GM13976 (cell line): ENCODE measurements at regions not wholly inside any gene's neighbourhood (a gene's known extent, or its start where the extent isn't known, plus 50 kb on each side); places are given as distances from the start of the nearest gene placed in this dataset.

Source experiments
- DNase-seq: peaks from one replicate; pipeline ENCODE4 v3.0.0; 2012; ENCODE audit warnings: low spot score
- in situ Hi-C: fragments of 300-500 bp; cut with MboI; formaldehyde crosslinking; loops from one replicate; pipeline ENCODE4 v1.12.0; 2022; ENCODE audit warnings: low sequenced_read_pairs, mixed read lengths, inconsistent platforms; ENCODE audit not compliant: unreplicated experiment
- TF ChIP-seq, protein P1 (sequence below): IDR thresholded peaks from 2 replicates; pipeline ENCODE4 v1.5.1; 2012; ENCODE audit warnings: borderline replicate concordance, mild to moderate bottlenecking; ENCODE audit not compliant: insufficient read depth; ENCODE audit errors: extremely low read depth, missing control alignments, control extremely low read depth

DNA sequence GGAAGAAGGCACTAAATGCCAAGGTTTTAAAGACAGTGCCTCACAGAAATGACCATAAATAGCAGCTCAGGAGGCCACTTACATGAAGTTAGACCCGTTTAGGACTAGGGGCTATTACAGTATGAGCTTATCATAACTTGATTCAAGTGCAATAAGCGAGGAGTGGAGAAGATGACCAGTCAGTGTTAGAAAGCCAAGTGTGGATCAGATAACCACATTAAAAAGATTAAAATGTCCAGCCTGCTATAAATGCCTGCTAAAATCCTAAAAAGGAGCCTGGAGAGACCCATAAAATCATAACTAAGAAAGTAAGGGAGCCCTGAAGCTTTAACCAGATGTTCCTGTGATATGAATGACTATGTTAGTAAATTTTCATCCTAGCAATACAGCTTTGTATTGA is 117.5 kb upstream of the ZNF521 start:
- TF ChIP-seq, protein P1, sequence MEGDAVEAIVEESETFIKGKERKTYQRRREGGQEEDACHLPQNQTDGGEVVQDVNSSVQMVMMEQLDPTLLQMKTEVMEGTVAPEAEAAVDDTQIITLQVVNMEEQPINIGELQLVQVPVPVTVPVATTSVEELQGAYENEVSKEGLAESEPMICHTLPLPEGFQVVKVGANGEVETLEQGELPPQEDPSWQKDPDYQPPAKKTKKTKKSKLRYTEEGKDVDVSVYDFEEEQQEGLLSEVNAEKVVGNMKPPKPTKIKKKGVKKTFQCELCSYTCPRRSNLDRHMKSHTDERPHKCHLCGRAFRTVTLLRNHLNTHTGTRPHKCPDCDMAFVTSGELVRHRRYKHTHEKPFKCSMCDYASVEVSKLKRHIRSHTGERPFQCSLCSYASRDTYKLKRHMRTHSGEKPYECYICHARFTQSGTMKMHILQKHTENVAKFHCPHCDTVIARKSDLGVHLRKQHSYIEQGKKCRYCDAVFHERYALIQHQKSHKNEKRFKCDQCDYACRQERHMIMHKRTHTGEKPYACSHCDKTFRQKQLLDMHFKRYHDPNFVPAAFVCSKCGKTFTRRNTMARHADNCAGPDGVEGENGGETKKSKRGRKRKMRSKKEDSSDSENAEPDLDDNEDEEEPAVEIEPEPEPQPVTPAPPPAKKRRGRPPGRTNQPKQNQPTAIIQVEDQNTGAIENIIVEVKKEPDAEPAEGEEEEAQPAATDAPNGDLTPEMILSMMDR: no peak
- no peak for DNase-seq
- in situ Hi-C loops: no loop called here

DNA sequence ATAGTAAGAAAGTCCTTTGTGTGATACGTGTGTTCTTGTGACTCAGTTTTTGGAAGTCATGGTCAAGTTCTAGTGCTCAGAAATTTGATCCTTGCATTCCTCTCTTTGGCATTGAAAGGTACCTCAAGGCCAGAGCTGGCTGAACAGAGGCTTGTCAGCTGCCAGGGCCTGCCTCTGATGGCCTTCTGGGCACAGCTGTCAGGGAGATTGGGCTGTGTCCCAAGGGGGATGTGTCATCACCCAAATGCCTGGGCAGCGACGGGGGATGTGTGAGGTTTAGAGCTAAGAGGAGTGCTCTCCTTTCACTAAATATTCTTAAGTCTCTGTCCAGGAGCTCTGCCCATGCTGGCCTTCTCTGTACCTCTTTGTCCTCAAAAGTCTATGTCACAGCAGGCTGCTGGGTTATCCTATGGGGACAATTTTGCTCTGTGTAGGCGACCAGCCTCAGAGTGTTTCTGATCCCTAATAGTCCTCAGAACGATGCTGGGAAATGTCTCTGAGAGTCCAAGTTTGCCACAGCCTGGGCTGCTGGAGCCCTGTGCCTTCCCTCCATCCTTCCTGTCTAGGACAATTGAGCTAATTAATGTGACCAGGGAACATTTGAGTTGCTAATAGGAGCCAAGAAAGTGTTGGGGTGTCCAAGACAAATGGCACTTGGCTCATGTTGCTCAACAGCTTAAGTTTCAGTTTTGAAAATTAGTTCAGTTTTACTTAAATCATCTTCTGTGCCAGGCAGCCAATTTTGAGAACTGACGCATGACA is 115.4 kb upstream of the ZNF521 start:
- TF ChIP-seq, protein P1: no peak
- in situ Hi-C loops: no loop called here
- DNase-seq: no peak

DNA sequence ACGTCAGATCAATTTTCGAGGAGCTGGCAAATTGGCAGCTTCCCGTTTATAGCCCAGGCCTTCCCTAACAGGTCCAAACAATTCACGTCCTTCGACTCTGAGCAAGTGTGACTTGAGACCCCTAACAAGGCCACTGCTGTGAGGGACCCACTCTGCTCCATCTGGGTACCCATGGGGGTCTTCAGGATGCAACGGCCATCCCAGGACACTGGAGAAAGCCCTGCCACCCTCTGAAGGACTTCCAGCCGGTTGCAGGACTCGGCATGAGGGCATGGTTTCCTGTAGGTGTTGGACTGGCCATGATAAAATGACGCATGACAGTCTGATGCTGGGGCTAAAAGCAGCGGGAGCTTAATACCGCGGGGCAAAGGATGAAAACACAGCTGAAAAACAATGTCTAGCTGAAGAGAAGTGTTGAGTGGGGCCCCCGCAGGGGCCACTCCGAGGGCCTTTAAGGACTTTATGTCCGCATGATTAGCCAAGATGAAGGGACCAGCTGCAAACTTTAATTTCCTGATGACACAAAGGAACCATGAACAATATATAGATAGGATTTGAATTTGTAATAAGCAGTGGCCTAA is 113.3 kb upstream of the ZNF521 start:
- in situ Hi-C loops: no loop called here
- TF ChIP-seq, protein P1: no peak
- DNase-seq: no peak

DNA sequence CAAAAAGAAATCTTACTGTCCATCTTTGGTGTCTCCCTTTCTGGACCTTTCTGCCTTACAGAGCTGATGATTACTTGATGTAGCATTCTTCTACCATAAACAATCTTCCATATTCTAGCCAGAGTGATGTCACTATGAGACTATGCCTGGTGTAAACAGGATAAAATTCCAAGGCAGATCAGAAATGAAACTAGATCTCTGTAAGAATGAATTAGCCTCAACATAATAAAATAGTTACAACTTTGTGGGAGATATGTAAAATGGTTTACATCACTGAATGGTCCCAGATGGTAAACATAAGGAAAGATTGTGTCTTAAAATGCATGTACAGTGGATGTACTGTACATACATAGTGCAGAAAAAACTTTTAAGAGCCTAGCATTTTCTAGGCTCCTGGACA is 112.3 kb upstream of the ZNF521 start:
- DNase-seq: no peak
- TF ChIP-seq, protein P1: no peak
- in situ Hi-C loops: no loop called here

DNA sequence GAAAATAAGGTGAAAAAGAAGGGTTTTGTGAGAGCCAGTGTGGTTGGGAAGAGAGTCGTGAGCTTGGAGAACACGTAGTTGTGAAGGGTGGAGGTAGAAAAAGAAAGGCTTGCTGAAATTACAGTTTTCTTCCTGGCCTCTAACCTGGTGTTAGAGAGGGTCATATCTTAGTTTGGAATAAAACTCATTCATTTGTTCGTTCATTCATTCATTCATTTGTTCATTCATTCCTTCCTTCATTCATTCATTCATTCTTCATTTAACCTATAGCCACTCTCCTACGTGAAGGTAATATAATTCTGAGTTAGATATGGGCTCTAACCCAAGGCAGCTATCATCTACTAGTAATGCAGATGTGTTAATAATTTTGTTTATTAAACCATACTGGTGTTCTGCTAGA is 111.8 kb upstream of the ZNF521 start:
- in situ Hi-C loops: no loop called here
- no peak for DNase-seq
- TF ChIP-seq, protein P1: no peak

DNA sequence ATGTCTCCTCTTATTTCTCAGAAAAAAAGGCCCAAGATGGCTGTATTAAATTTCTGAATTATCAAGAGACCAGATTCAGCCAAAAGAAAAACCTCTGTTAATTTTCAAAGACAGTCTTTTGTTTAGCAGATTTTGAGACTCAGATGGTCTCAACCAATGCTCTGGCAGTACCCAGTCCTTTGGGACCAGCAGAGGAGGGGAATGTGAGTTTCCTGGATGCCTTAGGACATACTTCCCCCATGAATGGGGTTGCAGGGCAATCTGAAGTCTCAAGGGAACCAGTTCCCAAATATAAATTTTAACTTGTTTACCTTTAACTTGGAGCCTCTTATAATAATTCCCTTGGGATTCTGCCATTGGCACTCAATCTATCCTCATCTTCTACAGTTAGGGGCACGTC is 107.8 kb upstream of the ZNF521 start:
- in situ Hi-C loops: no loop called here
- DNase-seq: no peak
- TF ChIP-seq, protein P1: no peak

DNA sequence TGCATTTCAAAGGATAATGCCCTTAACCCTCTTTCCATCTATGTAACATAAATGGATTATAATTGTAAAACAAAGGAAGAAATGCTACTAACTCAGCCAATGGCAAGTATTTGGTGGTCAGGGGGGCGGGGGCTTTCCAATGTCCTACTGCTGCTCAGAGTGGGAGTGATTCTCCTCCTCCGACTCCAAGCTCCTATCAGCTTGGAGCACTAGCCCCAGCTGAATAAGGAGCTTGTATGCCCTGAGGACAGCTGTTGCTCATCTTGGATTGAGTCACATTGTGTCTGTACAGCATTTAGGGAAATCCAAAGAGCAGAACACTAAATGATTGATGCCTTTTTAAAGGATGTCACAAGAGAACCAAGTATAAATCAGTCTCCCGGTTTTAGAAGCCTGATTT is 105.6 kb upstream of the ZNF521 start:
- in situ Hi-C loops: no loop called here
- DNase-seq: no peak
- TF ChIP-seq, protein P1: no peak
